GM18508 (cell line): ENCODE measurements at regions not wholly inside any gene's neighbourhood (a gene's known extent, or its start where the extent isn't known, plus 50 kb on each side); places are given as distances from the start of the nearest gene placed in this dataset.

ENCODE experiments used
- ATAC-seq: cut with Tn5 transposase; IDR thresholded peaks from one replicate; pipeline ENCODE4 v1.9.1; 2021; ENCODE audit warnings: moderate number of reproducible peaks; ENCODE audit not compliant: insufficient read depth, unreplicated experiment

GRCh38 chr4:20504146-20504545 is 196.1 kb upstream of the PACRGL start:
- no peak for ATAC-seq

DNA sequence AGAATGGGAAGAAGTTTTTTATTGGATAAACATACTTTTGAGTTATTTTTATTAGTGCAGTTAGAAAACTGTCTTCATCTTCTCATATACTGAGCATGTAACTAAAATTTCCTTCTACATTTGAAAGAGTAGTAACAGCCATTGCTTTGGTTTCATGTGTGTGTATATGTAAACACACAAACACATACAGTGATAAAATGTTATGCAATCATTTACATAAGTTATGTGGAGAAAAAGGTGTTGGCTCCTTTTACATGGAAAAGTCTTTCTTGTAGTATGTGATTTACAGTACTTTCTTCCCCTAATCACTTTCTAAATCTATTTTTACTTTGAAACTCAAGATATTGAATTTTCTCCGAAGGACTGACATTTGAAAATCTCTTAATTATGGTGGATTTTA is 194.3 kb upstream of the PACRGL start:
- no peak for ATAC-seq

DNA sequence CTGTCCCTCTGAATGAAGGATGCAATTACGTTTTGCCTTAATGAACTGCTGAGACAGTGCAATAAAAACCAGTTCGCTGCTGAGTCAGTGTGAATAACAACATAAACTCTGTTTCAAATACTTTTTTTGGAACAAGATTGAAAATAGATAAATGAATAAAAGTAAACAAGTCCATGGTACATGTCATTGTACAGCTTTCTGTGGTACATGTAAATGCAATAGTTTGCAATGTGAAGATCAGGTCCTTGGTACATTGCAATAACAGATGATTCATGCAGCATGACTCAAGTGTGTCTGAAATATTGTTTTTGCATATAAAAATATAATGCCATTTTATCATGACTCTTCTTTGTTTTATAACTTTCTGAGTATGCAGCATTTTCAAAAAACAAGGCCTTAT is 193.4 kb upstream of the PACRGL start:
- no peak for ATAC-seq

- ATAC-seq = no peak
Measured at GRCh38 chr4:20509315-20509714, 190.9 kb upstream of the PACRGL start.

DNA sequence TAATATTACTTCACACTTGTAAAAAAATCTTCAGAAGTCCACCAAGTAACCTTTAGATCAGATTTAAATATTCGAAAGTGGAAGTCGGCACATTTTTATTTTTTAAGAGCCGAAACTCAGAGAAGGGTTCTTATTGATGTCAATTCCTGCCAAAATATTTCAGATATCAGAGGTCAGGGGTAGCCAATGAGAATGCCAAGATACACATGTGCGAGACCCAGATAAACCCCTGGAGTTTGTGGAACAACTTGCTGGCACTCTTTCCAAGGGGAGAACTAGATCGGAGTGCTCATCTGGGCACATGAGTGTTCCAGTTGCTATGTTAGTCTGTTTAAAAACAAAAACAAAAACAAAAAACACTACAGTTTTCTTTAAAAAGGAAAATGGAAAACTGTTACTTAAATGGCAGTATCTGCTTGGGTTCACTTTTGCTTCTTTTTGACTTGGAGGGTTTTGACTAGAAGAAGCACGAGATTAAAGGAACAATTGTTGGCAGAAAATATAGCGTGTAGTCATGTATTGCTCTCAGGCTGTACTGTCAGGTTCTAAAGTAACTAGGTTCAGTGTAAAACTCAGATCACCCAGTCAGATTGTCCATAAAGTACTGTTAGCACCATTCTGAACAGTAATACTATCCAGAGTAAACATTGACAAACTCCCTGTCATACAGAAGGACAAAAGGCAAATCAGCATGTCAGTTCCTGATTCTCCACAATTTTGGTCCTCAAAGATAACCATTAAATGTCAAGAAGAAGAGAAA is 188.0 kb upstream of the PACRGL start:
- no peak for ATAC-seq

DNA sequence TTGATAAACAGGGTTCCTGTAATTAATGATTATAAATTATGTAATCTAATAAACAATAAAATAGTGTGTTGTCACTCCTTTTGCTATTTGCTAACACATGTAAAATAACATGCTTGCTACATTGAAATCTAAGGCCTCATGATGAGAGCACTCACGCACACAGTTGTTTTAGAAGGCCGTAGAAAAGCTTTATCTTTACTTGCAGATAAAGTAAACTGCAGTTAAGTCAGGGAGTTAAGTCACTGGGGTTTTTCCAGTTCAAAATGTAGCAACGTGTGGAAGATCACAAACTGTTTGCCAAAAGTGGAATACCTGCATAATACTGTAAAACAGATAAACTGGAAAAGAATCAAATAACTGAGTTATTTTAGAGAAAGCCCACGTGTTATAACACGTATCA is 187.3 kb upstream of the PACRGL start:
- ATAC-seq = no peak

DNA sequence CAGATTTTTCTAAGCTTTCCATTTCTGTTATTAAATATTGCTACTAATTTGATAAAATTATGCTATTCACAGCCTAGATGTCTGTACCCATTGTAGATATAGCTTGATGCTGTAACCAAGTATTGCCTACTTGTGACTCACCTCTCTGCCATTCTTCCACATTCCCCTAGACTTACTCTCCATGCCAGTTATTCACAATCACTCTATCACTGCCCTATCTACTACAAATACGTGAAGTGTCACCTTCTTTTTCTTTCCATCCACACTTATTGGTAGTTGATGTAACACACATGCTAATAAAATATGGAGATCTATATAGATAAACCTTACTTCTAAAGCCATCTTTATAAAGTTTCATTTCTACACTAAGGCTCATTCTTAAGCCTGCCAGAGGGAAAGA is 179.4 kb upstream of the PACRGL start:
- no peak for ATAC-seq

DNA sequence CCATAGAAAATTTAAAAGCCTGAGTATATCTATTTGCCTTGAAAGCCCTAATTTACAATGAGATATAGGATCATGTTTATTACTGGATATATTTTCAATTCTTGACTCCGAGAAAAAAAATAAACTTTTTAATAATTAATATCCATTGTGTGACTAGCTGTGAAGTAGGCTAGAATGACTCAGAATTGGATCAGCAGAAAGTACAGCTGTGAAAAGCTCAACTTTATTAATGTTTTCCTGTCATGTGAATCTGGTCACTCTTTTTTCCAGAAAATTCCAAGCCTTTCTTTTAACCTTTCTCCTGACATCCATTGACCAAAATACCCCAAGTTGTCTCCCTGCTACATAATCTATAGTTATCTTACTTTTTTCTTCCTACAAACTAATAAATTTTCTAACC is 171.8 kb upstream of the PACRGL start:
- no peak for ATAC-seq

DNA sequence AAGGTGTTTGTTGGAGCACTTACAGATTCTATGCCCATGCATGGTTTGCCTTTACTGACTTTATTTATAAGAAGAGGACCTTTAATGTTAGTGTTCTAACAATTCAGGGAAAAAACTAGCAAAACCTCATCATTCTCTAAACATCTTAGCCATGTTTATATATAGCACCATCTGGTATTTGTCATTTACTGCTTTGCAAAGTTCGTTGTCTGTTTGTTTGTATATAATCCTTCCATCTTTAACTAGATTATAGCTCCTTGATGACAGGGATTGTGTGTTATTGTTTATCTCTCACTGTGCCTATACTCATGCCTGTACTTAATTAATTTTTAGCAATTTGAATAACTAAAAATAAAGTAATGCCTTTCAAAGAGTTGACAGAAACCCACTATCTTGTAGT is 170.6 kb upstream of the PACRGL start:
- no peak for ATAC-seq

DNA sequence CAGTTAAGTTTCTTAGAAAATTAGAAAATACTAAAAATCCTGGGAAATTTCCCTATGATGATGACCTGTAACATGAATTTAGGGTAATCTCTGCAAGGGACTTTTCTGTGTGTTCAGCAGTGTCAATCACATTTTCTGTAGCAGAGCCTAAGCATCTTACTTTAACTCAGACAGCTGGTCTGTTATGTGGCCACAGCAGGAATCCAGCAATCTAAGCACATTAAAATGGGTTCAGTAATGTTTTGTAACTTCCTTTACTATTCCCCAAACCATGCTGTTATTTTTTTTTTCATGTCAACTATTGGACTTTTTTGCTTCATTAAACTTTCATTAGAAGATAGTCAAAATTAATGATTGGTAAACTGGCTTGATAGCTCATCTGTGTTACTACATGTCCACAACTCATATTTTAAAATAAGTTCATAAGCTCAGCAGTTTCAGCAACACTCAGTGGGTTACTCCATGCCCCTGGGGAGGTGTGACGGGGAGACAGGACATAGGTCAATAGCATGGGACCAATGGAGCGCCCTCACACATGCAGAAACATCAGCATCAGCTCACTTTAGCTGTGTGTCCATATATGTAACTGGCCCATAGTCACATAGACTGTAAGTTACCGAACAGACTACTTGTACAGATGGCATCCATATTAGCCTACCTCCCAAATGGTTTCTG is 168.0 kb upstream of the PACRGL start:
- no peak for ATAC-seq

- no peak for ATAC-seq
Measured at GRCh38 chr4:20532871-20533870, 167.1 kb upstream of the PACRGL start.

GRCh38 chr4:20538905-20539304 is 161.4 kb upstream of the PACRGL start:
- ATAC-seq = no peak

DNA sequence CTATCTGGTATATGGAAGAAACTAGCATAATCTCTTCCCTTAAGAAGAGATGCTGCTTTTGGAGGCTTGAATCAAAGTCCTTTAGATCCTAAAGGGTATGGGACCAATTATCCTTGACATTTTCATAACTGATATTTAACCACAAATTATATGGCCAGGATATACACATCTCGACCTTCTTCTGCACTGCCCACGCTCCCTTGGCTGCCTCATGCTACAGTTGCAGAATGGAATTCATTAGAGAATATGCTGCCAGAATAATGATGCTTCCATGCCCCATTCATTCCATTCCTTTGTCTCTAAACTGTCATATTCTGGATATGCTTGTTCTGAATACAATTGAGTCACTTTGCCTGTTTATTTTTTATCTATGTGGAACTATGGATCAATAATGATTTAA is 157.1 kb upstream of the PACRGL start:
- no peak for ATAC-seq

- ATAC-seq = no peak
Measured at GRCh38 chr4:20544645-20545044, 155.6 kb upstream of the PACRGL start.

GRCh38 chr4:20552004-20552403 is 148.3 kb upstream of the PACRGL start:
- ATAC-seq = no peak

DNA sequence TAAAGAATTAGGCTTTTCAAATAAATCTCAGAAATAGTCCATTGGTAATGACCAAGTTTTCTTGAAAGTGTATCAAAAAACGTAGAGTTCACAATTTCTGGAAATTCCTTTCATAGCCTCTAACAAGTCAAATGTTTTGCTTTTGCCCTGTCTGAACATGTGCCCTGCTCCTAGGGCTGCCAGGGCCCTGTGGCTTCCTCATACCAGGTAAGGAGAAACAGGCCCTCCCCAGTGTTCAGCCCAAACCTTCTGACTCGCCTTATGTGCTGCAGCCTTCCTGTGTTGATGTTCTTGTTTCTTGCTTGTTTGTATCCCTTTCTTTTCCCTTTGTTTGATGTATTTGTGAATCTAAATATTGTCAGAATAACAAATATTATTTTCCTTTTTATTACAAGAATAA is 146.1 kb upstream of the PACRGL start:
- no peak for ATAC-seq

- no peak for ATAC-seq
Measured at GRCh38 chr4:20565075-20565721, 135.1 kb upstream of the PACRGL start.

- ATAC-seq = no peak
Measured at GRCh38 chr4:20570981-20571715, 129.1 kb upstream of the PACRGL start.

DNA sequence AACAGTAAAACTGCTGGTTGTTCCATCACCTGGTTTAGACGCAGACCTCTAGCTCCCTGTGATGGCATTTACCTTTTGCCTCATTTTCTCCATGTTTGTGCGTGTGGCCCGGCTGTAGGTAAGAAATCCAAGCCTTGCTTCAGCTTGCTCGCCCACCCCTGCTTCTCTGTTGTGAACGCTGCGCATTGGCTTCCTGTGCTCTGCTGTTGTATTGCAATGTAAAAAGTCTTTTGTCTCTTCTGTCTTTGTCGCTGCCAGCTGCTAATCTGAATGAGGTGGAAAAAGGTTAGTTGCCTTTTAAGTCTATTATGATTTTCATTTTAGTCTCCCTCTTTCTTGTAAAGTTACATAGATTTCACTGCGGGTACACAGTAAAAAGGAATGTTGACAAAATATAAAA is 127.3 kb upstream of the PACRGL start:
- ATAC-seq = no peak

- ATAC-seq = no peak
Measured at GRCh38 chr4:20574986-20575385, 125.3 kb upstream of the PACRGL start.
